Gastrocnemius medialis (tissue), 4 donors: ENCODE measurements at regions not wholly inside any gene's neighbourhood (a gene's known extent, or its start where the extent isn't known, plus 50 kb on each side); places are given as distances from the start of the nearest gene placed in this dataset.

Experiments
- ATAC-seq, 2 donors: fragments of 150-250 bp; one replicate each; pipeline ENCODE4 v1.9.1; 2016
- DNase-seq, 2 donors: peaks; one replicate each; pipeline ENCODE4 v3.0.0-alpha.2; 2019
- H3K27ac ChIP-seq, 4 donors: fragments of 200-600 bp; sonication (generic); 1 replicate in 1 of 4; 2 replicates in 3 of 4; pipeline ENCODE4 v1.5.1; 2016 to 2018; ENCODE audit warnings: mild to moderate bottlenecking in 2 of 4, moderate library complexity in 1 of 4
- H3K27me3 ChIP-seq, 3 donors: fragments of 200-600 bp; sonication (generic) in 2 of 3; 1 replicate in 1 of 3; 2 replicates in 2 of 3; pipeline versions ENCODE4 v1.5.1 to v1.6.0; 2016 to 2019; ENCODE audit warnings: mild to moderate bottlenecking in 1 of 3, moderate library complexity in 1 of 3
- H3K36me3 ChIP-seq, 2 donors: fragments of 200-600 bp; sonication (generic) in 1 of 2; one replicate each; pipeline ENCODE4 v1.5.1; 2017 to 2018
- H3K4me1 ChIP-seq, 2 donors: fragments of 200-600 bp; sonication (generic) in 1 of 2; one replicate each; pipeline ENCODE4 v1.5.1; 2016 to 2017; ENCODE audit warnings: mild to moderate bottlenecking in 2 of 2
- H3K4me3 ChIP-seq, 4 donors: fragments of 200-600 bp; sonication (generic) in 3 of 4; 1 replicate in 1 of 4; 2 replicates in 3 of 4; pipeline ENCODE4 v1.5.1; 2016 to 2019; ENCODE audit warnings: mild to moderate bottlenecking in 2 of 4
- H3K9me3 ChIP-seq, 3 donors: fragments of 200-600 bp; sonication (generic) in 2 of 3; 1 replicate in 1 of 3; 2 replicates in 2 of 3; pipeline ENCODE4 v1.5.1; 2016 to 2019
- POLR2A ChIP-seq, 2 donors: fragments of 450-650 bp; IDR thresholded peaks; one replicate each; pipeline ENCODE4 v1.6.1; 2017; ENCODE audit warnings: antibody characterized with exemption in 2 of 2, mild to moderate bottlenecking in 2 of 2, moderate library complexity in 2 of 2
- in situ Hi-C, 4 donors: fragments of 200-750 bp; cut with MboI; loops; one replicate each; pipeline versions ENCODE4 v1.15.0 to v1.8.0; 2017; ENCODE audit warnings: low sequenced_read_pairs in 4 of 4
- intact Hi-C: fragments of 100-400 bp; cut with DNase I; formaldehyde crosslinking; loops from one replicate; pipeline ENCODE4 v1.15.1; 2023; ENCODE audit warnings: low total_unique reads
- TF ChIP-seq, protein P1 (sequence below), 5 experiments: fragments of 450-650 bp in 3 of 5; fragments of 200-600 bp in 2 of 5; sonication (generic) in 2 of 5; IDR thresholded peaks in 4 of 5; conservative IDR thresholded peaks in 1 of 5; 1 replicate in 4 of 5; 2 replicates in 1 of 5; pipeline ENCODE4 v1.5.1; 2016 to 2019; ENCODE audit warnings: antibody characterized with exemption in 5 of 5, mild to moderate bottlenecking in 3 of 5, moderate library complexity in 3 of 5

- DNase-seq (no peak), ATAC-seq (no peak)
- TF ChIP-seq POLR2A (IDR thresholded peaks at IDR 0.05) = no peak
- TF ChIP-seq, protein P1, sequence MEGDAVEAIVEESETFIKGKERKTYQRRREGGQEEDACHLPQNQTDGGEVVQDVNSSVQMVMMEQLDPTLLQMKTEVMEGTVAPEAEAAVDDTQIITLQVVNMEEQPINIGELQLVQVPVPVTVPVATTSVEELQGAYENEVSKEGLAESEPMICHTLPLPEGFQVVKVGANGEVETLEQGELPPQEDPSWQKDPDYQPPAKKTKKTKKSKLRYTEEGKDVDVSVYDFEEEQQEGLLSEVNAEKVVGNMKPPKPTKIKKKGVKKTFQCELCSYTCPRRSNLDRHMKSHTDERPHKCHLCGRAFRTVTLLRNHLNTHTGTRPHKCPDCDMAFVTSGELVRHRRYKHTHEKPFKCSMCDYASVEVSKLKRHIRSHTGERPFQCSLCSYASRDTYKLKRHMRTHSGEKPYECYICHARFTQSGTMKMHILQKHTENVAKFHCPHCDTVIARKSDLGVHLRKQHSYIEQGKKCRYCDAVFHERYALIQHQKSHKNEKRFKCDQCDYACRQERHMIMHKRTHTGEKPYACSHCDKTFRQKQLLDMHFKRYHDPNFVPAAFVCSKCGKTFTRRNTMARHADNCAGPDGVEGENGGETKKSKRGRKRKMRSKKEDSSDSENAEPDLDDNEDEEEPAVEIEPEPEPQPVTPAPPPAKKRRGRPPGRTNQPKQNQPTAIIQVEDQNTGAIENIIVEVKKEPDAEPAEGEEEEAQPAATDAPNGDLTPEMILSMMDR (IDR thresholded peaks at IDR 0.05 in 4 of 5, conservative IDR thresholded peaks at IDR 0.05 in 1 of 5) = no peak
- intact Hi-C loops = no loop called here
- Histone ChIP-seq H3K4me3 (no peak overlapping the region), H3K36me3 (no peaks in the 10 kb centered on the region), H3K27ac (no peak overlapping the region), H3K9me3 (no peaks in the 10 kb centered on the region), H3K27me3 (no peaks in the 10 kb centered on the region), H3K4me1 (no peaks in the 10 kb centered on the region)
- in situ Hi-C loops = no loop called here
These were observed 1133.0 kb downstream of the VRK1 start for GRCh38 chr14:97930166-97930565.

DNA sequence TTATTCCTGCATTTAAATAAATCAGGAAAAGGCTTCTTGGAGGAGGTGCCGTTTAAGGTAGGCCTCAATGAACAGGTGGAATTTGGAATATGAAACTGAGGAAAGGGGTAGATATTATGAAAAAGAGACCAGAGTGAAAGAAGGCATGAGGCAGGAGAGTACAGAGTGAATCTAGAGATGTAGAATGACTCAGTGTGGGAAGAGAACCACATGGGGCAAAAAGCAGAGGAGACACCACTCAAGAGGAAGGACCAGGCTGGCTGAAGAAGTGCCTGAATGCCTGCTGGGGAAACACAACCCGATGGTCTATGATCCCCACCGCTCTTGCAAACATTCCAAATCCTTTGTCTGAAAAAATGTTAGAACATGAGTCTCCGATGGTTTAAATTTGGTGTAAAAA lies 1134.1 kb downstream of the VRK1 start:
- intact Hi-C loops = no loop called here
- H3K9me3 ChIP-seq = no peaks in the 10 kb centered on the region
- H3K27me3 ChIP-seq = no peaks in the 10 kb centered on the region
- no peaks in the 10 kb centered on the region for H3K4me1 ChIP-seq
- H3K36me3 ChIP-seq = no peaks in the 10 kb centered on the region
- no peak overlapping the region for H3K4me3 ChIP-seq
- H3K27ac ChIP-seq = no peak overlapping the region
- no peak for TF ChIP-seq POLR2A (IDR thresholded peaks at IDR 0.05)
- ATAC-seq = no peak
- no peak for DNase-seq
- in situ Hi-C loops = no loop called here

DNA sequence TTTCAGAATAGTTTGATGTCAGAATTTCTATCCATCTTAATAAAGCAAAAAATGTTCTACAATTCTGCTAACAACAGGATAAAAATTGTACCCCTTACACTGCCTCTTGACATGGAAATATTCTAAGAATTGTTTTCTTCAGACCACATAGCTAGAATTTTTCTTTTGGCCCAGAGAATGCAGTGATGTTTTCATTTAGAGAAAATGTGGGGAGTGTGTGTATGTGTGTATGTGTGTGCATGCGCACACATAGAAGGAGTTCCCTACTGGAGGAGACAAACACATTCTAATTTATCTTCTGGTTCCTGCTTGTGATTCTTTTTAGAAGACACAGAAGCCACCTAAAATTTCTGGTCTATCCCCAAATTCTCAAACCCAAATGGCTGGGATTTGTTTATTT lies 1145.7 kb downstream of the VRK1 start:
- no peaks in the 10 kb centered on the region for H3K9me3 ChIP-seq
- intact Hi-C loops = no loop called here
- no peaks in the 10 kb centered on the region for H3K36me3 ChIP-seq
- no peak overlapping the region for H3K4me3 ChIP-seq
- no peaks in the 10 kb centered on the region for H3K4me1 ChIP-seq
- no peaks in the 10 kb centered on the region for H3K27me3 ChIP-seq
- ATAC-seq (no peak), DNase-seq (no peak)
- H3K27ac ChIP-seq = no peak overlapping the region
- TF ChIP-seq, protein P1 (IDR thresholded peaks at IDR 0.05 in 4 of 5, conservative IDR thresholded peaks at IDR 0.05 in 1 of 5) = no peak
- TF ChIP-seq POLR2A (IDR thresholded peaks at IDR 0.05) = no peak
- in situ Hi-C loops = no loop called here

DNA sequence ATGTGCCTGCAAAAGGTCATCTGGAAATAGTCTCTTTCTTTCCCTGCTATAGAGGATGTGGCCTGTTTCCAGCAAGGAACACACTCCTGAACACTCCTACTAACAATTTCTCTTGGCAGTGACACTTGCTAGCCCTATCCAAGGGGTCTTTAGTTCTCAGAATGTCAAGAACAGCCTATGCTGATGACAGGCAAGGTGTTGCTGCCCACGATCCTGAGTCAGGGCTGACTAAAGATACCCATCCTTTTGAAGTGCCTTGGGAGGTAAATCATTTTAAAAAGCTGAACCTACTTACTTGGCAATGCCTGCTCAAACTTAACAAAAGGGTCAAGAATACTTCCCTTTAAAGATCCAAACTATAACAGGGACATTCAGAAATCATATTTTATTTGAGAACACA lies 1146.4 kb downstream of the VRK1 start:
- Histone ChIP-seq H3K9me3 (no peaks in the 10 kb centered on the region), H3K27me3 (no peaks in the 10 kb centered on the region), H3K4me1 (no peaks in the 10 kb centered on the region), H3K27ac (no peak overlapping the region), H3K4me3 (no peak overlapping the region), H3K36me3 (no peaks in the 10 kb centered on the region)
- in situ Hi-C loops = no loop called here
- intact Hi-C loops = no loop called here
- ATAC-seq (no peak), DNase-seq (no peak)
- no peak for TF ChIP-seq POLR2A (IDR thresholded peaks at IDR 0.05)
- TF ChIP-seq, protein P1 (IDR thresholded peaks at IDR 0.05 in 4 of 5, conservative IDR thresholded peaks at IDR 0.05 in 1 of 5) = no peak

DNA sequence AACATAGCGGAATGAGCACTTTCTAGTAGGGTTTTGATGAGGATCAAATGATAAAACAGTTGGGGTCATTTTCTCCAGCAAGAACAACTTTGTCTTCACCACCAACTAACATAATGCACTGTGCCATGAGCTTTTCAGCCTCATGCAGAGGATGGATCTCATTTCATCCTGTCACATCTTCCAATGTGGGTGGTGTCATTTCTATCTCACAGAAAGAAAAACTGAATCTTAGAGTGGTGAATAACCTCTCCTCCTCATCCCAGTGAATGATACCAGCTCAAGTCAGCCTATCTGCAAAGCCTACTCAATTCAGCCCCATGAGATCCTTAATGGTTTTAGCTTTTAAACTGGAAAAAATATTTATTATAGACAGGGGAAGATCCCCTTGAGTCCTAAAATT lies 1147.2 kb downstream of the VRK1 start:
- in situ Hi-C loops (no loop called here), intact Hi-C loops (no loop called here)
- Histone ChIP-seq H3K9me3 (no peaks in the 10 kb centered on the region), H3K27ac (no peak overlapping the region), H3K27me3 (no peaks in the 10 kb centered on the region), H3K36me3 (no peaks in the 10 kb centered on the region), H3K4me3 (no peak overlapping the region), H3K4me1 (no peaks in the 10 kb centered on the region)
- no peak for ATAC-seq
- TF ChIP-seq, protein P1 (IDR thresholded peaks at IDR 0.05 in 4 of 5, conservative IDR thresholded peaks at IDR 0.05 in 1 of 5) = no peak
- TF ChIP-seq POLR2A (IDR thresholded peaks at IDR 0.05) = no peak
- no peak for DNase-seq
